GM21737 (cell line): ENCODE measurements at regions not wholly inside any gene's neighbourhood (a gene's known extent, or its start where the extent isn't known, plus 50 kb on each side); places are given as distances from the start of the nearest gene placed in this dataset.
"Not testable (repeated sequence)": the region's sequence is repeated elsewhere in the genome, so short reads cannot be mapped to it uniquely, and the experiment has no call there.

Source experiments
- ATAC-seq: cut with Tn5 transposase; IDR thresholded peaks from one replicate; pipeline ENCODE4 v1.9.1; 2021; ENCODE audit warnings: mild to moderate bottlenecking, moderate library complexity; ENCODE audit not compliant: unreplicated experiment

DNA sequence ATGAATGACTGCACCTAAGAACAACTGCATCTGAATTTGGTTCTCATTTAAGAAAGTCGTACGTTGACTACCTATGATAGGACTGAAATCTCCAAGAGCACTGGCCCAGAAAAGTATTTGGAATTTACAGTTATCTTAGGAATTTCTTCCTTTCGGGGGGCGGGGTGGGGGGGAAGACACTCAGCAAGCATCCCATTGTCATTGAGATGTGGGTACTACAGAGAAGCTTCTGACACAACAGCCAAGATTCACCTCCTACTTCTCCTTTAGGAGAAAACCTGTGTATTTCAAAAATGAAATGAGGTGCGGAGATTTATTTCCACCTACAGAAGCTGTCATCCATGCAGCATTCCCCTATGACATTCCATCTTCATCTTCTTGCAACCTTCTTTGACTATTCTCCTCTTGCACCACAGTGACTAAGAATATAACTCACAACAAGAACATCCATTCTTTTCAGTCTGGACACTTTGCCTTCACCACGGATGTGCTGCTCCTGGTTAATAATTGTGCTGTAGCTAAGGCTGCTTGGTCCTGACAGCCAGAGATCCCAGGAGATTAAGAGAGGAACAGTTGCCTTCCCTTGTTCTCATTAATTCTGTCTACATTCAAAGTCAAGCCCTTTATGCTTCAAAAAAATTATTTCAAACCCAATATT lies 98.4 kb upstream of the FRMD4A start:
- no peak for ATAC-seq

DNA sequence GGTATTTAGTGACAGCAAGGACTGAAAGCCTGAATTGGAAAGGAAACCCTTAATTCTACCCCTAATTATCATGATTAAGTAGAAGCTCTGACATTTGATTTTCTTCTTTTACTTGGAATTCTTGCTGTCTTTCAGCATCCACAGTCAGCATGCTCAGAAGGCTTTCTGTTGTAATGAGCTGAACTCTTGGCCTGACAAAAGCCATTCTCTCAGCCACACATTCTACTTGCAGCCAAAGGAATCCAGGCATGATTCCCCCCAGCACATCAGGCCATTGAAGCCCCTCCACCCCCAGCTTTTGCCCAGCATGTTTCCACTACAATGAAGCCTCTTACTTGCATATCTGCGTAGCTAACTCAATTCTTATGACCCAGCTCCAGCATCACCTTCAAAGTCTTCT lies 94.3 kb upstream of the FRMD4A start:
- no peak for ATAC-seq

DNA sequence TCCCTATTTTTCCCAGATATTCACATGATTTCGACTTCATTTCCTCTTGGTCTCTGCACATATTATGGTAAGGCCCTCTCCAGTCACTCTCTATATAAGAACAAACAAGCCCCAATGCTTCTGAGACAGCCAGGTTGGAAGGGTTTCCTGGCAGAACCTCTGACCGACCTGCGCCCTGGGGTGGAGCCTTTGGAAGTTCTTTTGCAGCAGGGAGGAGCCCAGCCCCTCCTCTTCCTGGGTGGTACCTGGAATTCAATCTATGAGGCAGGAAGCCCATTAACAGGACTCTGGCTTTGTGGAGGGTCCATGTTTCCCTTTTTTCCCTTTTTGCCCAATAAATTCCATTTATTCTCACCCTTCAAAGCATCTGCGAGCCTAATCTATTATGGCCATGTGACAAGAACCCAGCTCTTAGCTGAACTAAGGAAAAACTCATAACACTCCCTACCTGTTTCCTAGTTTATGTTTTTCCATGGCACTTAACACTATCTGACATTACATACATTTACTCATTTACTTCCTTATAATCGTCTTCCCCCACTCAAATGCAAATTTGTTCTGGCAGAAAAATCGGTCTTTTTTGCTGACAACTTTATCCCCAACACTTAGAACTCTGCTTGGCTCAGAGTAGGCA lies 92.5 kb upstream of the FRMD4A start:
- ATAC-seq = no peak

DNA sequence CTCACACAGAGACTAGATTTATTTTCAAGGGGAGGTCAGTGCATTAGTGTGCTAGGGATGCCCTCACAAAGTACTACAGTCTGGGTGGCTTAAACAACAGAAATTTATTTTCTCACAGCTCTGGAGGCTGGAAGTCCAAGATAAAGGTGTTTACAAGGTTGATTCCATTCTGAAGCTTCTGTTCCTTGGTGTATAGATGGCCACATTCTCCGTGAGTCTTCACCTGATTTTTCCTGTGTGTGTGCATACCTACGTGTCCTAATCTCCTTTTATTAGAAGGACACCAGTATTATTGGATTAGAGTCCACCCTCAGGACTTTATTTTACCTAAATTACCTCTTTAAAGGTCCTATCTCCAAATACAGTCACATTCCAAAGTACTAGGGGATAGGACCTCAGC lies 91.7 kb upstream of the FRMD4A start:
- ATAC-seq = no peak

DNA sequence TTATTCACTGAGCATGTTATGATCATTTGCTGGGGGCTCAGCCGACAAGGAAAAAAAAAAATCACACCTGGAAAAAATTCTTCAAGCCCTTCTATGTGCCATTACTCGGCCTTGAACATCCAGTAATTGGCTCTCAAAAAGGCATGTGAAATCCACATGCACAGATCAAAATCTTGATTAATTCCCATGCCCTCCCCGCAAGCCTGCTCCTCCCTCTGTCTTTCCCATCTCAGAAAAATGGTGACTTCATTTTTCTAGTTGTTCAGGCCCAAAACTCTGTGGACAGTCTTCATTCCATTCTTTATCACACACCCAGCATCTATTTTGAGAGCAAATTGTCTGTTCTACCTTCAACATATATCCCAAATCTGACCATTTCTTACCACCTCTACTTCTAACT lies 91.2 kb upstream of the FRMD4A start:
- no peak for ATAC-seq

DNA sequence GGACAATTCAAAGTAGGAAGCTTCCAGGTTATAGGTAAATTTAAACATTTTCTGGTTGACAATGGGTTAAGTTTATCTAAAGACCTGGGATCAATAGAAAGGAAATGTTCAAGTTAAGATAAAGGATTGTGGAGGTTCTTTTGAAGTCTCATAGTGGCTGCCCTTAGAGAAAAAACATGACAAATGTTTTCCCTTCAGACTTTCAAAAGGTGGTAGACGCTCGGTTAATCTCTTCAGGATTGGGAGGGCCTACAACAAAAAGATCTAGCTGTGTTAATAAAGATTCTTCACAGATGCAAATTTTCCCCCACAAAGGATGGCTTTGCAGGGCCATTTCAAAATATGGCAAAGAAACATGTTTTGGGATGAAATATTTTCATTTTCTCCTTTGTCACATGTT lies 86.6 kb upstream of the FRMD4A start:
- ATAC-seq = not testable (repeated sequence)

DNA sequence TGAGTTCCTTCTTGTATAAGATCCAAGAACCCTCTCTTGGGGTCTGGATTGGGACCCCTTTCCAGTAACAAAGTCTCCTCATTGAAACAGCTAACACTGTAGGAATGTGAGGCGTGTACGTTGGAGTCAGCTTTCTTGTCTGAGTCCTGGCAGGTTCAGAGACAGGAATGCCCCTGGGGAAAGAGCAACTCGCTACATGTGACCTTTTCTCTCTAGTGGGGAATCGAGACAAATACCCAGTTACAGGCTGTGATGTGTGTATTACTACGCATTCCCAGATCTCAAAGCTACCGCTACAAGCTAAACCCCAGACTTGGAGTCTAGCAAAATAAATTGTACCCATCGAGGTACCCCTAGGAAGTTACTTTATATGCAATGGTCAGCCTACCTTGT lies 85.6 kb upstream of the FRMD4A start:
- ATAC-seq = no peak

DNA sequence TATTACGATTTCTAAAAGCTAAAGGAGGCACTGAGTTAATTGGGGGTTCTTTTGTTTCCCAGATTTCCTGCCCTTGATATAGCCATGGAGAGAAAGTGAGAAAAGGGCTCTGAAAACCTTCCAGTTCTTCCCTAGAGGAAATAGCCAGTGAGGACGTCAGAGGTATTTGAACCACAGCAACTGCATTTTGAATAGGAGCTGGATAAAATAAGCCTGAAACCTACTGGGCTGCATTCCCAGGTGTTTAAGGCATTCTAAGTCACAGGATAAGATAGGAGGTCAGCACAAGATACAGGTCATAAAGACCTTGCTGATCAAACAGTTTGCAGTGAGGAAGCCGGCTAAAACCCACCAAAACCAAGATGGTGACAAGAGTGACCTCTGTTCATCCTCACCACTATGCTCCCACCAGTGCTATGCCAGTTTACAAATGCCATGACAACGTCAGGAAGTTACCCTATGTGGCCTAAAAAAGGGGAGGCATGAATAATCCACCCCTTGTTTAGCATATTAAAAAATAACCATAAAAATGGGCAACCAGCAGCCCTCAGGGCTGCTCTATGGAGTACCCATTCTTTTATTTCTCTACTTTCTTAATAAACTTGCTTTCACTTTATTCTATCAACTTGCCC lies 85.1 kb upstream of the FRMD4A start:
- no peak for ATAC-seq

DNA sequence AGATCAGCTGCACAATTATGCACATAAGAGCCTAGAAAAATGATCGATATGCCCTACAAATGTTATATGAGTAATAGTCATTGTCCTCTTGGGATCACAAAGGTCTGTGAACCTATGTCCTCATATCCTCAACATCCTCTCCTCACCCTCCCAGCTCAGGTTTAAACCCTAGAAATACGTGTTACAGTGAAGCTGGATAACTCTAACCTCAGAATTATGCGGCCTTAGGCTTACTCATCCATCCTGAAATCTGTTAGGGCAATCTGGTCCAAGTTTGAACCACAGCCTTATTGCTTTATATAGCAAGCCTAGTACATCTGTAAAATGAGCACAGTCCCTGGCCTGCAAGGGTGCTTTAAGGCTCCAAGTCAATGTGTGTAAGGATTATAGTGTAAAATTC lies 84.2 kb upstream of the FRMD4A start:
- ATAC-seq = no peak

DNA sequence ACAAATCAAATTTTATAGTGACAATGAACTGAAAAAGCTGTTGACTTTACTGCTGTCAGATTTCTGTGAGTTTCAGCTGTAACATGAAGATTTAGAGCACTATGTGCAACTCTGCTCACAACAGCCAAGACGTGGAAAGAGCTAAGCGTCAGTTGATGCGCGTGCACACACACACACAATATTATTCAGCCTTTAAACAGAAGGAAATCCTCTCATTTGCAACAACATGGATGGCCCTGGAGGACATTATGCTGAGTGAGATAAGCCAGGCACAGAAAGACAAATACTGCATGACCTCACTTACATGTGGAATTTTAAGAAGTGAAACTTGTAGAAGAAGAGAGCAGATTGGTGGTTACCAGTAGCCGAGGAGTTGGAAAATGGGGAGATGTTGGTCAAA lies 82.8 kb upstream of the FRMD4A start:
- ATAC-seq = no peak

DNA sequence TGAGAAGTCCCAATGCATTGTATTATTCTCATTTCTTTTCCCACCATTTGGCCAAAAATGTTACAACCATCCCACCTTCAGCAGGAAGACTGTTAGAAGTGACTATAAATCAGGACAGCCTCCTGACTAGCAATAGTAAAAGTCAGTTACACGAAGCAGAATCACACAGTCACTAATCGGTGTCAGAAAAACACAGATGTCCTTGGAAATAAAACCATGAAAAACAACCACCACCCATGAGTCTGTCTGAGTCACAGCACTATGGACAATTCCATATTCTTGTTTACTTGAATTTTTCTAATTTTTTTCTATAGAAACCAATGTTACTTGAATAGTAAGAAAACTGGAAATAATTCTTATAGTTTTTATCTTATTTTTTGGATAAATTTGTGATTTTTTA lies 81.9 kb upstream of the FRMD4A start:
- no peak for ATAC-seq

DNA sequence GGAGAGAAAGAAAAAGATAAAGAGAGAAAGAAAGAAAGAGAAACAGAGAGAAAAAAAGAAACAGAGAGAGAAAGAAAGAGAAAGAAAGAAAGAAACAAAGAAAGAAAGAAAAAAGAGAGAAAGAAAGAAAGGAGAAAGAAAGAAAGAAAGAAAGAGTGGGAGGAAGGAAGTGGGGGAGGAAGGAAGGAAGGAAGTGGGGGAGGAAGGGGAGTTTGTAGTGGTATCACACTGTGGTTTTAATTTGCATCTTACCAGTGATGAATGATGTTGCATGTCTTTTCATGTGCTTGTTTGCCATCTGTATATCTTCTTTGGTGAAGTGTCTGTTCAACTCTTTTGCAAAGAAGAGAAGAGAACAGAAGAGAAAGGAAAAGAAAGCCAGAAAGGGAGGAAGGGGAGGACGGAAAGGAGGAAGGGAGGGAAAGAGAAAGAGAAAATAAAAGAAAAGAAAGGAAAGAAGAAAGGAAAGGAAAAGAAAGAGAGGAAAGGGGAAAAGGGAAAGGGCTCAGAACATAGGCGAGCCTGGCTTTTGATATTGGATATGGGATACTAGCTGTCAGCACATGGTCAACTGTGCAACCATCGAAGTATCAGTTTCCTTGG lies 79.2 kb upstream of the FRMD4A start:
- ATAC-seq = no peak

DNA sequence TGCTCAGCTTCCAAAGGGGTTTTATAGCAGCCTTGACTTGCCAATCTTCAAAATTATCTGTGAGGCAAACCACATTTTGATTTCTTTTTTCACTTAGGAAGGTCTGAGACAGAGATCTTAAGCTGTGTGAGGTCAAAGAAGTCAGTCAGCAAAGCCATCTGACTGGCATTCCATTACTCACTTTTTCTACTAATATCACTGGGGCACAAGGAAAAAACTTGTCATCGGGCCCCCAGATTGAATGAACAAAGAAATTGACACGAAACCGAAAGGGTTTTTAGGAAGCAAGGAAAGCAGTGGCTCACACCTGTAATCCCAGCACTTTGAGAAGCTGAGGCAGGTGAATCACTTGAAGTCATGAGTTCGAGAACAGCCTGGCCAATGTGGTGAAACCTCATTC lies 78.5 kb upstream of the FRMD4A start:
- no peak for ATAC-seq

DNA sequence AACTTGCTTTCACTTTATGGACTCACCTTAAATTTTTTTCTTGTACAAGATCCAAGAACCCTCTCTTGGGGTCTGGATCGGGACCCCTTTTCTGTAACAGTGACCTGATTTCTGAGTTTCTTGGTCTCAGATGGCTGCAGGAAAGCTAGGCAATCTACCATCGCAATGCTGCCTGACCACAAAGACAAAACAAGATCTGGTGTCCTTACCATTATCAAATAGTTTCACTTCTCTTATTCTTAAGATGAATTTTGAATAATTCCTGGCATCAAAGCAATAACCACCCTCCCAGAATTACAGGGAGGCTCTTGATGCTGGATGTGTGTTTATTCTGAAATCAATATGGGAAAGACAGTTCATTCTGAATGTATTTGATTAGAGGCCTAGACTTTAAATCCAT lies 77.4 kb upstream of the FRMD4A start:
- no peak for ATAC-seq

DNA sequence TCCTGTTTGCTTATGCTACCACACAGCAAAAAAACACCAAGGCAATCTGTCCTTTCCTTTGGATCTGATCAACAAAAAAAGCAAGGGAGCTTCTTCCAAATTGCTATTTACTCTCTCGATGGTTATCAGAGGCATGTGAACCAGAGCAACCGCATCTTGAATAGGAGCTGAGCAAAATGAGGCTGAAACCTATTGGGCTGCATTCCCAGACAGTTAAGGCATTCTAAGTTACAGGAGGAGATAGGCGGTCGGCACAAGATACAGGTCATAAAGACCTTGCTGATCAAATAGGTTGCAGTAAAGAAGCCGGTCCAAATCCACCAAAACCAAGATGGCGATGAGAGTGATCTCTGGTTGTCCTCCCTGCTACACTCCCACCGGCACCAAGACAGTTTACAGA lies 76.8 kb upstream of the FRMD4A start:
- ATAC-seq = no peak

DNA sequence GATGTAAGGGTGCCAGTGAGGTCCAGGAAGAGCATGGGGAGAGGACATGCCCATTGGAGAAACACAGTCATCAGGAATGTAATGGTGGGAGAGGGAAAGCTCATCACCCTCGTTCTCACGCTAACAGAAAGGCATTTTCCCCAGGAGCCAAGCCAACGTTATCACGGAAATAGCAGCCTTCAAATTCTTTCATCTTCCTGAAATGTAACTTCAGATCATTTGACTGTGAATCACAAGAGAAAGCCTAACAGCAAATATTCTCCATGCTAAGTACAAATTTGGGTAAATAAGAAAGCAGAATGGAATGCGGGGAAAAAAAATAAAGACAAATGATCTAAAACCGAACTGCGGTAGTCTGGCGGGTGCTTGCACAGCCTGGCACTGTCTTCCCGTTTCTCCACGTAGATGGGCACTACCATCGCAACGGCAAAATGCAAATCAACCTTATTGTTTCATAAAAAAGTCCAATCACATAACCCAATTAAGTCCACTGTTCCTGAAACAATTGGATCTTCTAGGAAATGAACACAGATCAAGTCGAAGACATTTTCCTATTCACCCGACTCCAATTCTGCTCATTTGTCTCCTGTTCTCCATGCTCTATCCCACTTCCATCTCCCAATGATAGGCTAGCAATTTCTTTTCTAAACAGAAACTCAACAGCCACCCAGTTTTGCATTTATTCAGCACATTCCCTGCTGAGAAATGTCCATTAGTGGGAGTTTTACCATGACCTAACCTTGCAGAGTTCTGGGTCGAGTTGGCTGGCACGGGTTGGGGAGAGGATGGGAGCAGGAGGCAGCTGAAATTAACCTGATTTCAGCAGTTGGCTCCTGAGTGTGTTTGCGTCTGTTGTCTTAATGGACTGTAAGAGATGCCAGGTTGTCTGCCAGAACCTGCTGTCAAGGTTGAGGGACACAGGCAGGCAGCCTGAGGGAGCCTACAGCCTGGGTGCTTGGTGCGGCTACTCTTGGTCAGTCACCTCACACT lies 74.6 kb upstream of the FRMD4A start:
- ATAC-seq = no peak

DNA sequence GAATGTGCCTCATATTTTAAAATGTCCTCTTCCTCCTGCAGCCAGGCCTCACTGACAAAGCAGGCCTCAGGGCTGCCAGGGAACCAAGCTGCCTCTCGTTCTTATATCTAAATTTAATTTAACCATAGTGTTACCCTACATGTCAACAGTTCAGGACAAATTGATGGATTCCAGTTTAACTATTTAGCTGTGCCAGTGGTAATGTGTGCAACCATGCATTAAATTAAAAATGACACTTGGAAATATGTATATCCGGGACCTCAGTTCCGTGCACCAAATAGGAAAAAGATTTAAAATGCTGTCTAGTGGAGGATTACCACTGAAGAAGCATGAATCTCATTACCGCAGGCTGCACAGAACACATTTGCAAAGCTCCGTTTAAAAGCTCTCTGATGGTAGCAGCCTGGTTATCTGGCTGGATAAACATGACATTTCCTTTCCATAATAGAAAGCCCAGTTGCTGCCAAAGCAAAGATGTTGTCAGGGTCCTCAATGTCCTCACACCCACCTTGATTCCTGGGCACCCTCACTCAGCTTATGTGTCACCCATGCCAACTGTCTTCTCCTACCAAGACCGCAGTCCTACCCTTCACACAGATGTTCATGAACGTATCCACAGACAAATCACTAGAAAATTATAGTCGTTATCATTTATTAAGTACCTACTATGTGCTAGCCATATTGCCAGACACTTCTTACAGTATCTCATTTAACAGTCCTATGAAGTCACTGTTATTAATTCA lies 73.3 kb upstream of the FRMD4A start:
- no peak for ATAC-seq

DNA sequence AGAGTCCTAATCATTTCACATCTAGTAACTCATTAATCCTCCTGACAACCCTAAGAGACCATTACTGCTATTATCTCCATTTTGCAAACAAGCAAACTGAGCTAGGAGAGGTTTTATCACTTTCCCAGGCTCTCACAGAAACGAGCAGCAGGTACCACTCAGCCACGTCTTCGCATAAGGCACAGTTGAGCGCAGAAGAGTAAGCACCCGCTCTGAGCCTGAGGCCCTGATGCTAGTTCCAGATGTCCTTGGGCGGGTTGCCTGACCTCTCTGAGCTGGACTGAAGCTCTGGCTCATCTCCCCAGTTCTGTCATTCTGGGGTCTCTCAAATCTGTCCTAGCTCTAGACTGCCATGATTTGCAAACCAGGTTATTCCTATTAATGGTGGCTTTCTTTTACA lies 72.6 kb upstream of the FRMD4A start:
- ATAC-seq = no peak

DNA sequence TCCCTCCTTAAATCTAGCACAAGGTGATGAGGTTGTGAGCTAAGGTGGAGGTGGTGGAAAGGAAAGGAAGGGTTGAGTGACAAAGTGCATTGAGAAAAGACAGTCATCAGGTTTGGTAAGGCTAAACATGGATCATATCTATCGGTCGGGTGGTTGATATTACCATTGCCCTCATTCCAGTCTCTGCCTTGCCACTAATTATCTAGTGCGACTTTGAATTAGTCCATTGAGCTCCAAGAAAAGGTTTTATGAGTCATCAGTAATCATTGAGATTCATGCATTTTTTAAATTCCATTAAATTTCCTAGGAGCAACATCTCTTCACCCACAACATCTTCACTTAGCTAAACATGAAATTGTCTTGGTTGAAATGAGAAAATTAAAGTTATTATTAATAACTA lies 68.9 kb upstream of the FRMD4A start:
- no peak for ATAC-seq

DNA sequence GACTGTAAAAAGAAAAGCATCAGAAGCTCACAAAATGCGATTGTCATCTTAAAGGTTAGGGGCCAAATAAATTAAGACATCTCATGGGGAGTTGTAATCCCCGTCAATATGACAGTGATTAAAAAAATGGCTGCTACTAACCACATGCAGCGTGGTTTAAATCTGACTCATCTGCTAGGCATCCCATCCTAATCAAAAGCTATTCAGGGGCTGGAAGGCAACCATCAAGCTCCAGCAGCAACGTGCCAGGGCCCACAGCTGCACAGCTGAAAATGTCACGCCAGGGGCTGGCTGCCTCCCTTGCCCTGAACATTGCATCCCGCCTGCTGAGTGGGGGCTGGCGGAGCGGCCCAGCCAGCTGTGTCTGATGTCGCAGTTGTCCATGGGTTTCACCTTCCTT lies 66.3 kb upstream of the FRMD4A start:
- ATAC-seq = no peak
